NCI-H146 (cell line): ENCODE measurements at regions not wholly inside any gene's neighbourhood (a gene's known extent, or its start where the extent isn't known, plus 50 kb on each side); places are given as distances from the start of the nearest gene placed in this dataset.

Experiments used
- DNase-seq: peaks from one replicate; lab custom pipeline; 2025; lab: John Stamatoyannopoulos, UW

GRCh38 chr13:62309904-62310303 lies 894.3 kb upstream of the PCDH20 start:
- DNase-seq, result peak; percentile 58

- no peak for DNase-seq
Observed at GRCh38 chr13:62305756-62306155, 890.1 kb upstream of the PCDH20 start.

GRCh38 chr13:62302341-62302740 lies 886.7 kb upstream of the PCDH20 start:
- no peak for DNase-seq

- DNase-seq, result peak; percentile 13
Observed at GRCh38 chr13:62299988-62300387, 884.3 kb upstream of the PCDH20 start.

GRCh38 chr13:62296812-62297211 lies 881.2 kb upstream of the PCDH20 start:
- DNase-seq, result no peak

- no peak for DNase-seq
Observed at GRCh38 chr13:62294244-62294643, 878.6 kb upstream of the PCDH20 start.

GRCh38 chr13:62292714-62293480 lies 877.2 kb upstream of the PCDH20 start:
- no peak for DNase-seq

- DNase-seq, result no peak
Observed at GRCh38 chr13:62290542-62290941, 874.9 kb upstream of the PCDH20 start.

- DNase-seq, result no peak
Observed at GRCh38 chr13:62287764-62288163, 872.1 kb upstream of the PCDH20 start.

- no peak for DNase-seq
Observed at GRCh38 chr13:62280590-62280989, 864.9 kb upstream of the PCDH20 start.

GRCh38 chr13:62278271-62278670 lies 862.6 kb upstream of the PCDH20 start:
- no peak for DNase-seq

GRCh38 chr13:62251734-62252133 lies 836.1 kb upstream of the PCDH20 start:
- DNase-seq, result no peak

GRCh38 chr13:62250501-62251201 lies 835.0 kb upstream of the PCDH20 start:
- DNase-seq, result no peak

- no peak for DNase-seq
Observed at GRCh38 chr13:62246581-62246980, 830.9 kb upstream of the PCDH20 start.

- peak; percentile 29 for DNase-seq
Observed at GRCh38 chr13:62243106-62243505, 827.5 kb upstream of the PCDH20 start.

GRCh38 chr13:62234780-62235440 lies 819.3 kb upstream of the PCDH20 start:
- DNase-seq, result no peak

- DNase-seq, result no peak
Observed at GRCh38 chr13:62210951-62211350, 795.3 kb upstream of the PCDH20 start.

- DNase-seq, result peak; percentile 75
Observed at GRCh38 chr13:62209529-62209928, 793.9 kb upstream of the PCDH20 start.

- no peak for DNase-seq
Observed at GRCh38 chr13:62207388-62207787, 791.7 kb upstream of the PCDH20 start.

- DNase-seq, result no peak
Observed at GRCh38 chr13:62206165-62206564, 790.5 kb upstream of the PCDH20 start.

- DNase-seq, result no peak
Observed at GRCh38 chr13:62205273-62205672, 789.6 kb upstream of the PCDH20 start.

GRCh38 chr13:62194371-62194770 lies 778.7 kb upstream of the PCDH20 start:
- DNase-seq, result no peak

- no peak for DNase-seq
Observed at GRCh38 chr13:62193919-62194318, 778.3 kb upstream of the PCDH20 start.
